IMR-90 (cell line): ENCODE measurements at regions not wholly inside any gene's neighbourhood (a gene's known extent, or its start where the extent isn't known, plus 50 kb on each side); places are given as distances from the start of the nearest gene placed in this dataset.

Source experiments
- ATAC-seq: fragments of 200-7000 bp; cut with Tn5 transposase; 2 replicates; pipeline ENCODE4 v1.9.1; 2020; ENCODE audit warnings: low read depth, mild to moderate bottlenecking, moderate library complexity
- BruUV-seq: library from RNA; stranded (reverse); fragments of 400-500 nt; replicated peaks from 2 replicates; lab custom pipeline; 2021; lab: Mats Ljungman, UMichigan
- CTCF ChIA-PET: fragments of 300-600 bp; formaldehyde crosslinking; extraction: SDS; loops from one replicate; lab custom pipeline; 2021; ENCODE audit warnings: antibody characterized with exemption; lab: Yijun Ruan, JAX
- POLR2A ChIA-PET: fragments of 300-600 bp; sonication (Branson Sonifier 250); formaldehyde crosslinking; loops from one replicate; lab custom pipeline; 2022; ENCODE audit warnings: antibody characterized with exemption; ENCODE audit not compliant: unreplicated experiment; lab: Charles Lee
- DNase-seq: peaks from one replicate; pipeline ENCODE4 v3.0.0; 2013
- H2AFZ ChIP-seq: replicated peaks from 2 replicates; pipeline ENCODE3; 2013; ENCODE audit warnings: low read length, mild to moderate bottlenecking; ENCODE audit not compliant: poor library complexity
- H2AK5ac ChIP-seq: 2 replicates; pipeline ENCODE4 v1.6.1; 2013; ENCODE audit warnings: low read depth, low read length, inconsistent platforms
- H2AK9ac ChIP-seq: replicated peaks from 2 replicates; pipeline ENCODE3; 2013; ENCODE audit warnings: mild to moderate bottlenecking, low read depth, low read length, moderate library complexity; ENCODE audit not compliant: poor library complexity
- H2BK120ac ChIP-seq: 2 replicates; pipeline ENCODE4 v1.6.1; 2013; ENCODE audit warnings: low read depth, low read length, inconsistent platforms
- H2BK15ac ChIP-seq: 3 replicates; pipeline ENCODE4 v1.6.1; 2013; ENCODE audit warnings: low read depth, low read length, inconsistent platforms
- H2BK20ac ChIP-seq: 2 replicates; pipeline ENCODE4 v1.6.1; 2013; ENCODE audit warnings: low read depth, mild to moderate bottlenecking, inconsistent platforms, low read length, moderate library complexity
- H2BK5ac ChIP-seq: 2 replicates; pipeline ENCODE4 v1.6.1; 2013; ENCODE audit warnings: mild to moderate bottlenecking, low read depth, low read length, inconsistent platforms; ENCODE audit not compliant: poor library complexity, severe bottlenecking
- H3K14ac ChIP-seq: replicated peaks from 2 replicates; pipeline ENCODE4 v1.6.1; 2013; ENCODE audit warnings: low read depth, low read length, inconsistent platforms
- H3K18ac ChIP-seq: 2 replicates; pipeline ENCODE4 v1.6.1; 2013; ENCODE audit warnings: low read depth, low read length, control low read depth
- H3K23ac ChIP-seq: 2 replicates; pipeline ENCODE4 v1.6.1; 2013; ENCODE audit warnings: low read depth, low read length, inconsistent platforms
- H3K27ac ChIP-seq: 2 replicates; pipeline ENCODE4 v1.5.1; 2013; ENCODE audit warnings: mild to moderate bottlenecking, control low read depth, low read length; ENCODE audit not compliant: insufficient read depth
- H3K27me3 ChIP-seq: 2 replicates; pipeline ENCODE4 v1.6.1; 2013; ENCODE audit warnings: low read length; ENCODE audit not compliant: control insufficient read depth, insufficient read depth
- H3K36me3 ChIP-seq: 2 replicates; pipeline ENCODE4 v1.6.1; 2013; ENCODE audit warnings: low read length, mixed read lengths; ENCODE audit not compliant: control insufficient read depth, insufficient read depth
- H3K4ac ChIP-seq: 2 replicates; pipeline ENCODE4 v1.6.1; 2013; ENCODE audit warnings: low read depth, low read length, inconsistent platforms
- H3K4me1 ChIP-seq: 2 replicates; pipeline ENCODE4 v1.6.1; 2013; ENCODE audit warnings: low read length, mixed read lengths; ENCODE audit not compliant: control insufficient read depth, insufficient read depth
- H3K4me2 ChIP-seq: 2 replicates; pipeline ENCODE4 v1.6.1; 2013; ENCODE audit warnings: low read depth, mild to moderate bottlenecking, control low read depth, low read length, moderate library complexity
- H3K4me3 ChIP-seq: 2 replicates; pipeline ENCODE4 v1.5.1; 2013; ENCODE audit warnings: low read depth, mild to moderate bottlenecking, control low read depth, low read length, moderate library complexity; ENCODE audit not compliant: insufficient read depth
- H3K56ac ChIP-seq: 2 replicates; pipeline ENCODE4 v1.6.1; 2013; ENCODE audit warnings: low read length, inconsistent platforms; ENCODE audit not compliant: insufficient read depth; ENCODE audit errors: extremely low read depth
- H3K79me1 ChIP-seq, 2 experiments: 2 replicates each; pipeline ENCODE4 v1.6.1; 2013; ENCODE audit warnings: low read length in 2 of 2, inconsistent platforms in 1 of 2, low read depth in 1 of 2
- H3K9ac ChIP-seq: 2 replicates; pipeline ENCODE4 v1.6.1; 2013; ENCODE audit warnings: low read depth, low read length, control low read depth
- H3K9me1 ChIP-seq: 2 replicates; pipeline ENCODE4 v1.6.1; 2013; ENCODE audit warnings: low read length, inconsistent platforms; ENCODE audit not compliant: insufficient read depth
- H3K9me3 ChIP-seq: 2 replicates; pipeline ENCODE4 v1.6.1; 2013; ENCODE audit warnings: low read length; ENCODE audit not compliant: control insufficient read depth, insufficient read depth
- H4K20me1 ChIP-seq: 2 replicates; pipeline ENCODE4 v1.6.1; 2013; ENCODE audit warnings: low read length, inconsistent platforms; ENCODE audit not compliant: insufficient read depth
- H4K5ac ChIP-seq: 2 replicates; pipeline ENCODE4 v1.6.1; 2013; ENCODE audit warnings: mild to moderate bottlenecking, low read depth, low read length, control low read depth
- H4K8ac ChIP-seq, 2 experiments: 2 replicates each; pipeline ENCODE4 v1.6.1; 2013; ENCODE audit warnings: low read depth in 2 of 2, low read length in 2 of 2, control low read depth in 1 of 2, inconsistent platforms in 1 of 2
- H4K91ac ChIP-seq: 2 replicates; pipeline ENCODE4 v1.6.1; 2013; ENCODE audit warnings: low read depth, low read length, inconsistent platforms; ENCODE audit not compliant: insufficient read depth
- BHLHE40 ChIP-seq: fragments of 150-350 bp; IDR thresholded peaks from 2 replicates; pipeline ENCODE4 v1.6.1; 2016; ENCODE audit warnings: mild to moderate bottlenecking, low read depth, low read length
- CEBPB ChIP-seq: IDR thresholded peaks from 2 replicates; pipeline ENCODE4 v1.6.1; 2012; ENCODE audit warnings: low read depth, low read length, improper control_type of control experiment
- MAZ ChIP-seq: IDR thresholded peaks from 2 replicates; pipeline ENCODE4 v1.6.1; 2012; ENCODE audit warnings: low read depth, mild to moderate bottlenecking, low read length, improper control_type of control experiment, moderate library complexity, borderline replicate concordance
- MXI1 ChIP-seq: IDR thresholded peaks from 2 replicates; pipeline ENCODE4 v1.6.1; 2012; ENCODE audit warnings: low read depth, mild to moderate bottlenecking, low read length, moderate library complexity, borderline replicate concordance
- NFE2L2 ChIP-seq: fragments of 150-350 bp; IDR thresholded peaks from 2 replicates; pipeline ENCODE4 v1.6.1; 2016; ENCODE audit warnings: low read depth, mild to moderate bottlenecking, low read length
- POLR2A ChIP-seq: IDR thresholded peaks from 2 replicates; pipeline ENCODE4 v1.6.1; 2012; ENCODE audit warnings: mild to moderate bottlenecking, low read depth, low read length
- RAD21 ChIP-seq: IDR thresholded peaks from 2 replicates; pipeline ENCODE4 v1.6.1; 2012; ENCODE audit warnings: low read length, improper control_type of control experiment
- RCOR1 ChIP-seq: IDR thresholded peaks from 2 replicates; pipeline ENCODE4 v1.6.1; 2012; ENCODE audit warnings: mild to moderate bottlenecking, low read length, improper control_type of control experiment; ENCODE audit not compliant: insufficient replicate concordance
- RFX5 ChIP-seq: IDR thresholded peaks from 2 replicates; pipeline ENCODE4 v1.8.0; 2012; ENCODE audit warnings: low read depth, mild to moderate bottlenecking, low read length, moderate library complexity
- WGBS, 2 experiments: methylation state at CpG; one replicate each; pipeline versions ENCODE4 v1.1.5 to v1.1.7; 2013; ENCODE audit warnings: missing lambda C conversion rate in 2 of 2; ENCODE audit not compliant: insufficient read length in 1 of 2; ENCODE audit errors: extremely low coverage in 2 of 2; 5-methylcytosine and 5-hydroxymethylcytosine counted together
- dilution Hi-C: fragments of 300-500 bp; cut with HindIII; formaldehyde crosslinking; loops from one replicate; pipeline ENCODE4 v1.14.3; 2018; ENCODE audit warnings: low sequenced_read_pairs; ENCODE audit not compliant: unreplicated experiment
- in situ Hi-C: fragments of 300-500 bp; cut with MboI; formaldehyde crosslinking; loops from 3 replicates; pipeline ENCODE4 v1.14.3; 2019; ENCODE audit warnings: low sequenced_read_pairs, inconsistent platforms, mixed read lengths
- intact Hi-C: fragments of 100-400 bp; cut with micrococcal nuclease; formaldehyde crosslinking; loops from 2 replicates; pipeline ENCODE4 v1.10.0; 2022

DNA sequence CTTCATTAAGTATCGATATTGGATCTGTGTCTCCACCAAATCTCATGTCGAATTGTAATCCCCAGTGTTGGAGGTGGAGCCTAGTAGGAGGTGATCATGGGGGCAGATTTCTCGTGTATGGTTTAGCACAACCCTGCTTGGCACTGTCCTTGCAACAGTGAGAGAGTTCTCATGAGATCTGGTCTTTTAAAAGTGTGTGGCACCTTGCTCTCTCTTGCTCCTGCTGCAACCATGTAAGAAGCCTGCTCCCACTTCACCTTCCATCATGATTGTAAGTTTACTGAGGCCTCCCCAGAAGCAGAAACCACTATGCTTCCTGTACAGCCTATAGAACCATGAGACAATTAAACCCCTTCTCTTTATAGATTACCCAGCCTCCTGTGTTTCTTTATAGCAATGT lies 424.4 kb downstream of the NPHP4 start:
- Histone ChIP-seq H2AFZ (no peak overlapping the region), H2AK5ac (no peak overlapping the region), H4K91ac (no peak overlapping the region), H3K79me1 (no peaks in the 10 kb centered on the region), H3K14ac (no peak overlapping the region), H3K4ac (no peak overlapping the region), H2AK9ac (no peak overlapping the region), H3K56ac (no peak overlapping the region), H3K4me3 (no peak overlapping the region), H3K36me3 (no peaks in the 10 kb centered on the region), H3K18ac (no peak overlapping the region), H3K9me1 (no peaks in the 10 kb centered on the region), H2BK5ac (no peak overlapping the region), H3K9me3 (peaks cover 45% of the 10 kb centered on the region), H2BK15ac (no peak overlapping the region), H3K4me1 (no peaks in the 10 kb centered on the region), H4K8ac (no peak overlapping the region), H3K4me2 (no peak overlapping the region), H3K23ac (no peak overlapping the region), H4K5ac (no peak overlapping the region), H3K9ac (no peak overlapping the region), H2BK20ac (no peak overlapping the region), H2BK120ac (no peak overlapping the region), H3K27me3 (no peaks in the 10 kb centered on the region), H4K20me1 (no peaks in the 10 kb centered on the region), H3K27ac (no peak overlapping the region)
- intact Hi-C loops (no loop called here), in situ Hi-C loops (no loop called here), dilution Hi-C loops (no loop called here)
- POLR2A ChIA-PET, result no interaction called here
- no TSS peak for BruUV-seq
- no peak for ATAC-seq
- WGBS, 2 experiments, result no CpG with 5 or more reads among the region's 3 CpGs
- TF ChIP-seq MXI1, result no peak
- TF ChIP-seq RFX5, result no peak
- no peak for TF ChIP-seq CEBPB
- no peak for TF ChIP-seq BHLHE40
- no peak for TF ChIP-seq RAD21
- TF ChIP-seq NFE2L2, result no peak
- TF ChIP-seq MAZ, result no peak
- no peak for TF ChIP-seq RCOR1
- TF ChIP-seq POLR2A, result no peak
- CTCF ChIA-PET, result no interaction called here
- no peak for DNase-seq
